Panc1 (cell line): ENCODE measurements at regions not wholly inside any gene's neighbourhood (a gene's known extent, or its start where the extent isn't known, plus 50 kb on each side); places are given as distances from the start of the nearest gene placed in this dataset.

ENCODE experiments used
- ATAC-seq: fragments of 200-7000 bp; cut with Tn5 transposase; 2 replicates; pipeline ENCODE4 v1.9.1; 2020; ENCODE audit warnings: mild to moderate bottlenecking, moderate library complexity
- BruUV-seq: library from RNA; stranded (reverse); fragments of 400-500 nt; replicated peaks from 2 replicates; lab custom pipeline; 2021; lab: Mats Ljungman, UMichigan
- CTCF ChIA-PET: fragments of 300-600 bp; sonication (Branson Sonifier 250); formaldehyde crosslinking; loops from one replicate; lab custom pipeline; 2022; ENCODE audit warnings: antibody characterized with exemption; lab: Charles Lee
- POLR2A ChIA-PET: fragments of 300-600 bp; sonication (Branson Sonifier 250); formaldehyde crosslinking; loops from one replicate; lab custom pipeline; 2022; ENCODE audit warnings: antibody characterized with exemption; lab: Charles Lee
- DNase-seq: peaks from one replicate; pipeline ENCODE4 v3.0.0-alpha.2; 2010; ENCODE audit warnings: low read depth, low spot score
- H3K27ac ChIP-seq: 2 replicates; pipeline ENCODE4 v1.5.1; 2011; ENCODE audit warnings: mild to moderate bottlenecking, low read length, inconsistent platforms
- H3K27me3 ChIP-seq: fragments of 200-500 bp; sonication (Bioruptor generic); 2 replicates; pipeline ENCODE4 v1.6.0; 2014; ENCODE audit warnings: low read length, inconsistent platforms; ENCODE audit not compliant: control insufficient read depth, insufficient read depth
- H3K36me3 ChIP-seq: fragments of 200-500 bp; sonication (Bioruptor generic); 2 replicates; pipeline ENCODE4 v1.5.1; 2014; ENCODE audit warnings: inconsistent platforms, mild to moderate bottlenecking, low read length, moderate library complexity; ENCODE audit not compliant: control insufficient read depth, insufficient read depth
- H3K4me1 ChIP-seq: 2 replicates; pipeline ENCODE4 v1.5.1; 2011; ENCODE audit warnings: inconsistent platforms, mild to moderate bottlenecking, low read length, moderate library complexity; ENCODE audit not compliant: control insufficient read depth, insufficient read depth
- H3K4me3 ChIP-seq, 2 experiments: 2 replicates each; pipeline ENCODE4 v1.5.1; 2011 to 2012; ENCODE audit warnings: low read depth in 2 of 2, low read length in 2 of 2, mild to moderate bottlenecking in 2 of 2, inconsistent platforms in 1 of 2, moderate library complexity in 1 of 2
- H3K9me3 ChIP-seq: fragments of 200-500 bp; sonication (Bioruptor generic); 2 replicates; pipeline ENCODE4 v1.5.1; 2014; ENCODE audit warnings: low read depth, mild to moderate bottlenecking, inconsistent platforms, low read length, moderate library complexity; ENCODE audit not compliant: control insufficient read depth, insufficient read depth
- CTCF ChIP-seq: fragments of 450-650 bp; IDR thresholded peaks from 2 replicates; pipeline ENCODE4 v1.5.1; 2017; ENCODE audit warnings: mild to moderate bottlenecking
- POLR2AphosphoS5 ChIP-seq: IDR thresholded peaks from 2 replicates; pipeline ENCODE4 v1.6.1; 2012; ENCODE audit warnings: mild to moderate bottlenecking, low read depth, low read length, moderate library complexity
- REST ChIP-seq, 2 experiments: IDR thresholded peaks; 2 replicates each; pipeline ENCODE4 v1.6.1; 2011 to 2012; ENCODE audit warnings: low read depth in 2 of 2, control low read depth in 1 of 2, low read length in 1 of 2, mild to moderate bottlenecking in 1 of 2, moderate library complexity in 1 of 2; ENCODE audit not compliant: insufficient read depth in 1 of 2
- SIN3A ChIP-seq: IDR thresholded peaks from 2 replicates; pipeline ENCODE4 v1.6.1; 2012; ENCODE audit warnings: low read depth, mild to moderate bottlenecking, low read length, moderate library complexity, borderline replicate concordance; ENCODE audit not compliant: insufficient read depth
- TCF7L2 ChIP-seq: IDR thresholded peaks from 2 replicates; pipeline ENCODE4 v1.6.1; 2011; ENCODE audit warnings: mild to moderate bottlenecking, low read depth, low read length, inconsistent platforms
- in situ Hi-C: cut with HindIII; loops from 2 replicates; pipeline ENCODE4 v1.10.0; 2016; ENCODE audit warnings: low sequenced_read_pairs, low pct_unique_long_range_greater_than_20kb
- intact Hi-C: fragments of 100-400 bp; cut with micrococcal nuclease; formaldehyde crosslinking; loops from one replicate; pipeline ENCODE4 v1.10.0; 2022; ENCODE audit not compliant: unreplicated experiment

GRCh38 chr11:32033067-32033466 lies 57.8 kb upstream of the RCN1 start:
- ATAC-seq (no peak), DNase-seq (no peak)
- in situ Hi-C loops = no loop called here
- peaks cover 26% of the 10 kb centered on the region for H3K27me3 ChIP-seq
- H3K36me3 ChIP-seq = no peaks in the 10 kb centered on the region
- ChIA-PET POLR2A (no interaction called here), CTCF (no interaction called here)
- H3K9me3 ChIP-seq = no peaks in the 10 kb centered on the region
- no peak overlapping the region for H3K27ac ChIP-seq
- H3K4me1 ChIP-seq = no peaks in the 10 kb centered on the region
- BruUV-seq = no TSS peak
- no peak overlapping the region for H3K4me3 ChIP-seq
- TF ChIP-seq REST (IDR thresholded peaks at IDR 0.05; ENCODE audit: insufficient read depth in 1 of 2, low read depth in 2 of 2, low read length in 1 of 2) (no peak), CTCF (no peak), SIN3A (no peak), TCF7L2 (no peak), POLR2AphosphoS5 (no peak)
- intact Hi-C loops = no loop called here

- ChIA-PET CTCF (no interaction called here), POLR2A (interaction anchor here (0.6 kb wide), 1 partner anchor 335 kb away, joined by 4 read pairs; no protein-coding TSS in a partner anchor)
- intact Hi-C loops (no loop called here), in situ Hi-C loops (no loop called here)
- BruUV-seq = no TSS peak
- peaks cover 29% of the 10 kb centered on the region for H3K27me3 ChIP-seq
- TF ChIP-seq TCF7L2 = no peak
- DNase-seq (no peak), ATAC-seq (no peak)
- no peaks in the 10 kb centered on the region for H3K9me3 ChIP-seq
- H3K36me3 ChIP-seq = no peaks in the 10 kb centered on the region
- H3K4me1 ChIP-seq = no peaks in the 10 kb centered on the region
- H3K4me3 ChIP-seq = no peak overlapping the region
- no peak overlapping the region for H3K27ac ChIP-seq
Measured at GRCh38 chr11:32032478-32032877, 58.4 kb upstream of the RCN1 start.

GRCh38 chr11:32032052-32032451 lies 58.8 kb upstream of the RCN1 start:
- POLR2A ChIA-PET = interaction anchor here (0.6 kb wide), 1 partner anchor 334 kb away, joined by 4 read pairs; no protein-coding TSS in a partner anchor
- no peak overlapping the region for H3K27ac ChIP-seq
- CTCF ChIA-PET = no interaction called here

More at GRCh38 chr11:32032052-32032451, 58.8 kb upstream of the RCN1 start:
- TF ChIP-seq REST (IDR thresholded peaks at IDR 0.05; ENCODE audit: insufficient read depth in 1 of 2, low read depth in 2 of 2, low read length in 1 of 2) (no peak), POLR2AphosphoS5 (no peak)
- H3K36me3 ChIP-seq = no peaks in the 10 kb centered on the region
- DNase-seq (no peak), ATAC-seq (no peak)
- H3K4me1 ChIP-seq = no peaks in the 10 kb centered on the region
- no peak overlapping the region for H3K4me3 ChIP-seq
- H3K9me3 ChIP-seq = no peaks in the 10 kb centered on the region
- intact Hi-C loops = no loop called here
- in situ Hi-C loops = no loop called here
- BruUV-seq = no TSS peak
- peaks cover 30% of the 10 kb centered on the region for H3K27me3 ChIP-seq
